H9 (cell line): ENCODE measurements at regions not wholly inside any gene's neighbourhood (a gene's known extent, or its start where the extent isn't known, plus 50 kb on each side); places are given as distances from the start of the nearest gene placed in this dataset.
"Not testable (repeated sequence)": the region's sequence is repeated elsewhere in the genome, so short reads cannot be mapped to it uniquely, and the experiment has no call there.

Source experiments
- DNase-seq: peaks from one replicate; pipeline ENCODE4 v3.0.0-alpha.2; 2017
- H2AFZ ChIP-seq: one replicate; pipeline ENCODE4 v1.6.1; 2013; ENCODE audit warnings: mild to moderate bottlenecking, low read length, control low read depth, moderate library complexity
- H2AK5ac ChIP-seq: 2 replicates; pipeline ENCODE4 v1.6.1; 2013; ENCODE audit warnings: low read length, control low read depth, mixed read lengths; ENCODE audit not compliant: insufficient read length
- H2BK120ac ChIP-seq: one replicate; pipeline ENCODE4 v1.6.1; 2013; ENCODE audit warnings: low read depth, mild to moderate bottlenecking, low read length, control low read depth, inconsistent platforms; ENCODE audit not compliant: poor library complexity, severe bottlenecking
- H2BK12ac ChIP-seq: 2 replicates; pipeline ENCODE4 v1.6.1; 2013; ENCODE audit warnings: low read length, control low read depth, mixed read lengths, low read depth; ENCODE audit not compliant: insufficient read length
- H2BK15ac ChIP-seq: 2 replicates; pipeline ENCODE4 v1.6.1; 2013; ENCODE audit warnings: low read depth, low read length, control low read depth
- H2BK20ac ChIP-seq: one replicate; pipeline ENCODE4 v1.6.1; 2013; ENCODE audit warnings: low read depth, mild to moderate bottlenecking, low read length, control low read depth, inconsistent platforms; ENCODE audit not compliant: poor library complexity, severe bottlenecking
- H2BK5ac ChIP-seq: 2 replicates; pipeline ENCODE4 v1.6.1; 2013; ENCODE audit warnings: low read length, control low read depth, mixed read lengths; ENCODE audit not compliant: insufficient read length
- H3K14ac ChIP-seq: 2 replicates; pipeline ENCODE4 v1.6.1; 2013; ENCODE audit warnings: low read length, control low read depth; ENCODE audit not compliant: insufficient read depth
- H3K18ac ChIP-seq: 2 replicates; pipeline ENCODE4 v1.6.1; 2013; ENCODE audit warnings: low read depth, mild to moderate bottlenecking, mixed read lengths, low read length, control low read depth; ENCODE audit not compliant: insufficient read length
- H3K23ac ChIP-seq: 2 replicates; pipeline ENCODE4 v1.6.1; 2013; ENCODE audit warnings: low read length, control low read depth, mixed read lengths, low read depth; ENCODE audit not compliant: insufficient read length
- H3K23me2 ChIP-seq: 2 replicates; pipeline ENCODE4 v1.6.1; 2013; ENCODE audit warnings: low read depth, mild to moderate bottlenecking, mixed read lengths, low read length, control low read depth; ENCODE audit not compliant: insufficient read length, poor library complexity, severe bottlenecking
- H3K27ac ChIP-seq: 2 replicates; pipeline ENCODE4 v1.5.1; 2013; ENCODE audit warnings: low read length, control low read depth, mixed read lengths, low read depth; ENCODE audit not compliant: insufficient read length
- H3K27me3 ChIP-seq: 2 replicates; pipeline ENCODE4 v1.6.1; 2013; ENCODE audit warnings: low read length, control low read depth, inconsistent platforms; ENCODE audit not compliant: insufficient read depth
- H3K4ac ChIP-seq: 2 replicates; pipeline ENCODE4 v1.6.1; 2013; ENCODE audit warnings: low read depth, mild to moderate bottlenecking, control low read depth, inconsistent platforms, low read length, moderate library complexity
- H3K4me1 ChIP-seq: 2 replicates; pipeline ENCODE4 v1.6.1; 2013; ENCODE audit warnings: low read length, control low read depth, inconsistent platforms; ENCODE audit not compliant: insufficient read depth
- H3K4me2 ChIP-seq: 2 replicates; pipeline ENCODE4 v1.6.1; 2013; ENCODE audit warnings: low read length, control low read depth, mixed read lengths; ENCODE audit not compliant: insufficient read length, insufficient read depth
- H3K56ac ChIP-seq: 2 replicates; pipeline ENCODE4 v1.6.1; 2013; ENCODE audit warnings: low read depth, mild to moderate bottlenecking, mixed read lengths, low read length, control low read depth; ENCODE audit not compliant: insufficient read length
- H3K79me1 ChIP-seq: 2 replicates; pipeline ENCODE4 v1.6.1; 2013; ENCODE audit warnings: low read depth, mild to moderate bottlenecking, moderate library complexity, low read length, control low read depth, inconsistent platforms; ENCODE audit not compliant: insufficient read depth, poor library complexity, severe bottlenecking
- H3K79me2 ChIP-seq: 2 replicates; pipeline ENCODE4 v1.6.1; 2013; ENCODE audit warnings: low read length, control low read depth, inconsistent platforms; ENCODE audit not compliant: insufficient read depth
- H3K9ac ChIP-seq: 2 replicates; pipeline ENCODE4 v1.6.1; 2013; ENCODE audit warnings: low read length, control low read depth, mixed read lengths; ENCODE audit not compliant: insufficient read length; ENCODE audit errors: extremely low read depth
- H3K9me3 ChIP-seq: one replicate; pipeline ENCODE4 v1.6.1; 2013; ENCODE audit warnings: low read depth, low read length, inconsistent platforms; ENCODE audit not compliant: control insufficient read depth
- H3T11ph ChIP-seq: one replicate; pipeline ENCODE4 v1.6.1; 2013; ENCODE audit warnings: mild to moderate bottlenecking, low read length, control low read depth, inconsistent platforms
- H4K20me1 ChIP-seq: one replicate; pipeline ENCODE4 v1.6.1; 2013; ENCODE audit not compliant: control insufficient read depth, insufficient read length, insufficient read depth
- H4K5ac ChIP-seq: 2 replicates; pipeline ENCODE4 v1.6.1; 2013; ENCODE audit warnings: low read depth, mild to moderate bottlenecking, mixed read lengths, low read length, control low read depth; ENCODE audit not compliant: insufficient read length
- H4K8ac ChIP-seq: replicated peaks from 2 replicates; pipeline ENCODE4 v1.6.1; 2013; ENCODE audit warnings: low read length, control low read depth, mixed read lengths, low read depth; ENCODE audit not compliant: insufficient read length
- H4K91ac ChIP-seq: 2 replicates; pipeline ENCODE4 v1.6.1; 2013; ENCODE audit warnings: low read depth, mild to moderate bottlenecking, moderate library complexity, mixed read lengths, low read length, control low read depth; ENCODE audit not compliant: insufficient read length
- H3K27ac Mint-ChIP-seq, 3 experiments: 2 replicates in 2 of 3; 3 replicates in 1 of 3; pipeline ENCODE4 v1.8.0; 2020 to 2021; ENCODE audit warnings: mixed read lengths in 3 of 3, mild to moderate bottlenecking in 1 of 3, moderate library complexity in 1 of 3
- H3K27me3 Mint-ChIP-seq: 2 replicates; pipeline ENCODE4 v1.8.0; 2021; ENCODE audit warnings: low read depth, mild to moderate bottlenecking, moderate library complexity, mixed read lengths
- H3K36me3 Mint-ChIP-seq, 3 experiments: 2 replicates in 2 of 3; 3 replicates in 1 of 3; pipeline ENCODE4 v1.8.0; 2020 to 2021; ENCODE audit warnings: low read depth in 3 of 3, mixed read lengths in 3 of 3; ENCODE audit not compliant: insufficient read depth in 1 of 3
- H3K4me1 Mint-ChIP-seq, 2 experiments: 2 replicates each; pipeline ENCODE4 v1.8.0; 2020; ENCODE audit warnings: mixed read lengths in 2 of 2
- H3K4me3 Mint-ChIP-seq, 2 experiments: 2 replicates in 1 of 2; 3 replicates in 1 of 2; pipeline ENCODE4 v1.8.0; 2020 to 2021; ENCODE audit warnings: mild to moderate bottlenecking in 2 of 2, mixed read lengths in 2 of 2, moderate library complexity in 1 of 2
- H3K9me3 Mint-ChIP-seq, 2 experiments: 2 replicates in 1 of 2; 3 replicates in 1 of 2; pipeline ENCODE4 v1.8.0; 2020; ENCODE audit warnings: mild to moderate bottlenecking in 2 of 2, mixed read lengths in 2 of 2, moderate library complexity in 1 of 2
- WGBS: extraction: QIAGEN DNeasy Blood & Tissue Kit; methylation state at CpG from one replicate; pipeline ENCODE4 v1.1.7; 2013; ENCODE audit warnings: missing lambda C conversion rate, low lambda C conversion rate, mixed read lengths; ENCODE audit not compliant: insufficient read length; ENCODE audit errors: extremely low coverage; 5-methylcytosine and 5-hydroxymethylcytosine counted together

- H3K27me3 Mint-ChIP-seq, H3K4me1 ChIP-seq, H3K79me1 ChIP-seq, H3T11ph ChIP-seq, H3K4me3 Mint-ChIP-seq, H3K9ac ChIP-seq, H3K27me3 ChIP-seq, H3K4me2 ChIP-seq, H2BK120ac ChIP-seq, H4K91ac ChIP-seq, H3K36me3 Mint-ChIP-seq, H3K14ac ChIP-seq, H3K27ac ChIP-seq, H2BK15ac ChIP-seq, H3K27ac Mint-ChIP-seq, DNase-seq, H3K9me3 ChIP-seq, H3K23me2 ChIP-seq, H4K5ac ChIP-seq, H2AFZ ChIP-seq, H2AK5ac ChIP-seq, H3K79me2 ChIP-seq, H2BK5ac ChIP-seq, H4K20me1 ChIP-seq, H3K23ac ChIP-seq, H3K4ac ChIP-seq, H2BK12ac ChIP-seq, H2BK20ac ChIP-seq, H3K56ac ChIP-seq, H3K18ac ChIP-seq, H4K8ac ChIP-seq: not testable (repeated sequence)
- no CpG with 5 or more reads among the region's 1 CpG for WGBS
- Mint-ChIP-seq H3K9me3 (peaks cover 0 to 12% of the 10 kb centered on the region in 2 experiments; a peak in 3 of 5 replicates), H3K4me1 (peaks cover 13 to 28% of the 10 kb centered on the region in 2 experiments)
Measured at GRCh38 chr3:193003624-193004023, 86.0 kb upstream of the MB21D2 start.
